ENCODE measurements at regions not wholly inside any gene's neighbourhood (a gene's known extent, or its start where the extent isn't known, plus 50 kb on each side); places are given as distances from the start of the nearest gene placed in this dataset.

- Histone ChIP-seq H3K27me3 (ENCODE audit: control insufficient read depth, insufficient read depth, low read length) (no peaks in the 10 kb centered on the region), H2AK9ac (replicated peaks; ENCODE audit: low read depth, low read length, poor library complexity) (no peak overlapping the region), H3K36me3 (ENCODE audit: control insufficient read depth, insufficient read depth, low read length) (no peaks in the 10 kb centered on the region), H3K79me1 (ENCODE audit: low read depth in 1 of 2, low read length in 2 of 2) (no peaks in the 10 kb centered on the region), H3K4ac (ENCODE audit: low read depth, low read length) (peak overlapping the region; percentile 61), H2AFZ (replicated peaks; ENCODE audit: low read length, poor library complexity) (no peak overlapping the region), H3K9ac (ENCODE audit: low read depth, low read length) (no peak overlapping the region), H3K56ac (ENCODE audit: extremely low read depth, insufficient read depth, low read length) (no peak overlapping the region), H2BK15ac (ENCODE audit: low read depth, low read length) (peak overlapping the region; percentile 94), H4K8ac (ENCODE audit: low read depth in 2 of 2, low read length in 2 of 2) (peak overlapping the region; percentile 59 to 62), H2BK20ac (ENCODE audit: low read depth, low read length) (peak overlapping the region; percentile 86), H3K9me3 (ENCODE audit: control insufficient read depth, insufficient read depth, low read length) (no peaks in the 10 kb centered on the region), H4K91ac (ENCODE audit: insufficient read depth, low read depth, low read length) (peak overlapping the region; percentile 59), H3K4me3 (ENCODE audit: insufficient read depth, low read depth, low read length) (no peak overlapping the region), H3K4me2 (ENCODE audit: low read depth, low read length) (no peak overlapping the region; the same call in 1 of the 2 replicates), H2BK5ac (ENCODE audit: low read depth, low read length, poor library complexity, severe bottlenecking) (peak overlapping the region; percentile 96), H3K23ac (ENCODE audit: low read depth, low read length) (peak overlapping the region; percentile 74; the same call in 1 of the 2 replicates), H2AK5ac (ENCODE audit: low read depth, low read length) (peak overlapping the region; percentile 95), H4K20me1 (ENCODE audit: insufficient read depth, low read length) (no peaks in the 10 kb centered on the region), H2BK120ac (ENCODE audit: low read depth, low read length) (peak overlapping the region; percentile 89), H3K18ac (ENCODE audit: low read depth, low read length) (peak overlapping the region; percentile 59; the same call in 1 of the 2 replicates), H4K5ac (ENCODE audit: low read depth, low read length) (peak overlapping the region; percentile 85), H3K27ac (ENCODE audit: insufficient read depth, low read length) (peak overlapping the region; percentile 52; the same call in 1 of the 2 replicates), H3K14ac (replicated peaks; ENCODE audit: low read depth, low read length) (peak overlapping the region; percentile 73), H3K9me1 (ENCODE audit: insufficient read depth, low read length) (peaks cover 22% of the 10 kb centered on the region), H3K4me1 (ENCODE audit: control insufficient read depth, insufficient read depth, low read length) (peaks cover 35% of the 10 kb centered on the region)
- no peak for DNase-seq
- ATAC-seq (ENCODE audit: low read depth), result no peak
- POLR2A ChIA-PET (ENCODE audit: unreplicated experiment), result no interaction called here
- TF ChIP-seq BHLHE40 (IDR thresholded peaks at IDR 0.05; ENCODE audit: low read depth, low read length), result no peak
- TF ChIP-seq USF2 (IDR thresholded peaks at IDR 0.05; ENCODE audit: low read depth, low read length), result no peak
- TF ChIP-seq MAZ (IDR thresholded peaks at IDR 0.05; ENCODE audit: borderline replicate concordance, low read depth, low read length), result no peak
- no peak for TF ChIP-seq RFX5 (IDR thresholded peaks at IDR 0.05; ENCODE audit: low read depth, low read length)
- TF ChIP-seq SMC3 (IDR thresholded peaks at IDR 0.05; ENCODE audit: low read depth, low read length), result no peak
- TF ChIP-seq POLR2A (IDR thresholded peaks at IDR 0.05; ENCODE audit: low read depth, low read length), result no peak
- TF ChIP-seq MXI1 (IDR thresholded peaks at IDR 0.05; ENCODE audit: borderline replicate concordance, low read depth, low read length), result no peak
- TF ChIP-seq RCOR1 (IDR thresholded peaks at IDR 0.05; ENCODE audit: insufficient replicate concordance, low read length), result no peak
- TF ChIP-seq CTCF (conservative IDR thresholded peaks at IDR 0.05; ENCODE audit: low read depth, low read length), result no peak
- TF ChIP-seq CEBPB (IDR thresholded peaks at IDR 0.05; ENCODE audit: low read depth, low read length), result no peak
- no peak for TF ChIP-seq FOS (IDR thresholded peaks at IDR 0.05; ENCODE audit: low read depth, low read length)
- TF ChIP-seq NFE2L2 (IDR thresholded peaks at IDR 0.05; ENCODE audit: low read depth, low read length), result no peak
- TF ChIP-seq ELK1 (IDR thresholded peaks at IDR 0.05; ENCODE audit: borderline replicate concordance, low read depth, low read length), result no peak
- TF ChIP-seq RAD21 (IDR thresholded peaks at IDR 0.05; ENCODE audit: low read length), result no peak
- no peak for TF ChIP-seq MAFK (IDR thresholded peaks at IDR 0.05; ENCODE audit: low read depth, low read length)
- TF ChIP-seq CHD1 (IDR thresholded peaks at IDR 0.05; ENCODE audit: low read depth, low read length), result no peak
- WGBS, 2 experiments (ENCODE audit: extremely low coverage in 2 of 2, insufficient read length in 1 of 2), result no CpG with 5 or more reads among the region's 1 CpG
- CTCF ChIA-PET, result no interaction called here
- no TSS peak for BruUV-seq (replicated peaks)
- dilution Hi-C loops (cut with HindIII; ENCODE audit: low sequenced_read_pairs, unreplicated experiment), result no loop called here
- intact Hi-C loops (cut with micrococcal nuclease), result no loop called here
- in situ Hi-C loops (cut with MboI; ENCODE audit: low sequenced_read_pairs), result no loop called here
Observed at GRCh38 chr6:25052181-25052580, 116.4 kb upstream of the RIPOR2 start.

All from IMR-90 (cell line).